ENCODE measurements at regions not wholly inside any gene's neighbourhood (a gene's known extent, or its start where the extent isn't known, plus 50 kb on each side); places are given as distances from the start of the nearest gene placed in this dataset.

GRCh38 chr2:185510060-185510459, 228.5 kb upstream of the FSIP2 start:
- Histone ChIP-seq H2AFZ (ENCODE audit: low read depth, low read length) (no peak overlapping the region), H3K9me1 (replicated peaks; ENCODE audit: control insufficient read depth, extremely low read depth, insufficient read depth, low read length) (no peaks in the 10 kb centered on the region), H3K27me3 (ENCODE audit: control insufficient read depth in 2 of 2, insufficient read depth in 2 of 2, low read length in 2 of 2) (no peaks in the 10 kb centered on the region), H3K36me3 (ENCODE audit: control insufficient read depth in 2 of 2, extremely low read depth in 1 of 2, insufficient read depth in 2 of 2, low read length in 2 of 2) (no peaks in the 10 kb centered on the region), H4K20me1 (replicated peaks; ENCODE audit: control insufficient read depth, extremely low read depth, insufficient read depth, low read length) (no peaks in the 10 kb centered on the region), H3K9ac (replicated peaks; ENCODE audit: extremely low read depth, insufficient read depth, low read length) (no peak overlapping the region), H3K4me1 (ENCODE audit: control insufficient read depth, extremely low read depth, insufficient read depth, low read length) (no peaks in the 10 kb centered on the region), H3K79me2 (ENCODE audit: control insufficient read depth, insufficient read depth, low read length) (no peaks in the 10 kb centered on the region), H3K27ac (ENCODE audit: insufficient read depth, low read depth, low read length) (no peak overlapping the region), H3K4me3 (replicated peaks in 1 of 3; ENCODE audit: insufficient read depth in 1 of 3, low read depth in 1 of 3, low read length in 3 of 3) (no peak overlapping the region), H3K9me3 (replicated peaks; ENCODE audit: control insufficient read depth, insufficient read depth, low read length) (peaks cover 3% of the 10 kb centered on the region), H3K4me2 (ENCODE audit: insufficient read depth, low read length) (no peak overlapping the region)
- dilution Hi-C loops (cut with MboI; ENCODE audit: extremely low pct_ligation_motif_present, low sequenced_read_pairs) (no loop called here), intact Hi-C loops (cut with micrococcal nuclease) (no loop called here)
- FAIRE-seq (no peak), DNase-seq (ENCODE audit: low read depth, low spot score) (no peak)
- BruUV-seq (replicated peaks): no TSS peak
- ChIA-PET POLR2A (no interaction called here), CTCF (no interaction called here)
- TF ChIP-seq EZH2 (IDR thresholded peaks at IDR 0.05; ENCODE audit: borderline replicate concordance, low read depth, low read length, severe bottlenecking) (no peak), MAX (IDR thresholded peaks at IDR 0.05; ENCODE audit: insufficient read depth, insufficient read length) (no peak), FOS (IDR thresholded peaks at IDR 0.05; ENCODE audit: borderline replicate concordance, insufficient read depth, low read length) (no peak), MYC (IDR thresholded peaks at IDR 0.05; ENCODE audit: low read depth, low read length) (no peak), JUN (IDR thresholded peaks at IDR 0.05; ENCODE audit: borderline replicate concordance, insufficient read depth, insufficient read length, low read depth) (no peak), POLR2AphosphoS5 (IDR thresholded peaks at IDR 0.05; ENCODE audit: insufficient read depth, low read depth, low read length) (no peak), POLR2A (IDR thresholded peaks at IDR 0.05; ENCODE audit: low read depth, low read length) (no peak), GATA2 (IDR thresholded peaks at IDR 0.05; ENCODE audit: insufficient read depth, insufficient read length, low read depth, low read length) (no peak), CTCF (IDR thresholded peaks at IDR 0.05; ENCODE audit: extremely low read depth in 1 of 2, insufficient read depth in 1 of 2, low read depth in 1 of 2, low read length in 2 of 2) (no peak)

Measured in endothelial cell of umbilical vein (primary cell).